ENCODE measurements at regions not wholly inside any gene's neighbourhood (a gene's known extent, or its start where the extent isn't known, plus 50 kb on each side); places are given as distances from the start of the nearest gene placed in this dataset.
"Not testable (repeated sequence)": the region's sequence is repeated elsewhere in the genome, so short reads cannot be mapped to it uniquely, and the experiment has no call there.

DNA sequence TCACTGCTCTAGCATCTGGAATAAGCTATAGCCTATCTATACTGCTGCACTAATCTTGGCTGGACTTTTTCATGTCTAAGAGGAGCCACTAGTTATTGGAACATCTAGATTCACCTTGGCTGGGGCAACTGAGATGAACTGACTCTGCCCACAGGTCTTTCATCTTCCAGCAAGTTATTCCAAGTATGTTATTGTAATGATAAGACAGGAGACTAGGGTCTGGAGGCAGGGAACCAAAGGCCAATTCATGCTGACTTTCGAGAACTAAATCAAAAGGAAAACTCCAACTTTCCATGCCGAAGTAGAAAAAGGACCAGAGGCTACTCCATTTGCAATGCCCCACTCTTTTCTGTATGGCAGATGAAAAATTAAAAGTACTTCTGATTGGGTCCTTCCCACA is 1243.0 kb upstream of the RAG2 start:
- no peak for DNase-seq (ENCODE audit: extremely low read depth in 1 of 2, low read depth in 1 of 2)

DNA sequence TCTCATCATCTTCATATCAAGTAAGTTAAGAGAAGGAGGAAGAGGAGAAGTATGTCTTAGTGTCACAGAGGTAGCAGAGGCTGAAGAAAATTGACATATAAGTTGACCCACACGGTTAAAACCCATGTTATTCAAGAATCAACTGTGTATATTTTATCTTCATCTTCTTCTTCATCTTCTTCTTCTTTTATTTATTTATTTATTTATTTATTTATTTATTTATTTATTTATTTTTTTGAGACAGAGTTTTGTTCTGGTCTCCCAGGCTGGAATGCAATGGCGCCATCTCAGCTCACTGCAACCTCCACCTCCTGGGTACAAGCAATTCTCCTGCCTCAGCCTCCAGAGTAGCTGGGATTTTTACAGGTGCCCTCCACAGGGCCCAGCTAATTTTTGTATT is 1242.3 kb upstream of the RAG2 start:
- DNase-seq (ENCODE audit: extremely low read depth in 1 of 2, low read depth in 1 of 2) = not testable (repeated sequence)

DNA sequence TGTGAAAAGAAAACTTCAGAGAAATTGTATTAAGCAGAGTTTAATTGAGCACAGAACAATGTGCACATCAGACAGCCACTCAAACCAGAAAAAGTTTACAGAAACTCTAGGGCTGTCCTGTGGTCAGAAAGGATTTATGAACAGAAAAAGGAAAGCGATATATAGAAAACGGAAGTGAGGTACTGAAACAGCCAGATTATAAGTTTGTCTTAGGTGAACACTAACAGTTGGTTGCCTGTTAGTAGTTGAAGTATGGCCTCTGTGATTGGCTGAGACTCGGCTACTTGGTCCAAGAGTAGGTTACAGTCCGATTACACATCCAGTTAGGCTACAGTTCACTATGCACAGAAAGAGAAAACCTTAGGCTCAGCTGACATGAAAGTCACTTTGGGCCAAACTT is 1232.5 kb upstream of the RAG2 start:
- DNase-seq (ENCODE audit: extremely low read depth in 1 of 2, low read depth in 1 of 2) = no peak

DNA sequence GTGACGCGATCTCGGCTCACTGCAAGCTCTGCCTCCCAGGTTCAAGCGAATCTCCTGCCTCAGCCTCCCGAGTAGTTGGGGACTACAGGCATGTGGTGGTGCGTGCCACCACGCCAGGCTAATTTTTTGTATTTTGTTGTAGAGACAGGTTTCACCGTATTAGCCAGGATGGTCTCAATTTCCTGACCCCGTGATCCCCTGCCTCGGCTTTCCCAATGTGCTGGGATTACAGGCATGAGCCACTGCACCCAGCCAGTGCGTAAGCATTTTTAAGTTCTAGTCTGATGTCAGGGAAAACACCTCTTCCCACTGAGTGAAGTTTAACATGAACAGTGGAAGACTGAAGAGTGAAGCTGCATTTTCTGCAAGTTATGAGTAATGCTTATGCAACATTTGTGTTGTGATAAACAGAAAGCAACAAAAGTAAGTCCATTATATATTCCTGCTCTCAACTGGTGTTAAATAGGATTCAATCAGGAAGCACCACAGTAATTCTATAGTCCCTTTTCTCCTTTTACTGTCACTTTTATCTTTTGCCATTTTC is 1219.8 kb upstream of the RAG2 start:
- no peak for DNase-seq (ENCODE audit: extremely low read depth in 1 of 2, low read depth in 1 of 2)

DNA sequence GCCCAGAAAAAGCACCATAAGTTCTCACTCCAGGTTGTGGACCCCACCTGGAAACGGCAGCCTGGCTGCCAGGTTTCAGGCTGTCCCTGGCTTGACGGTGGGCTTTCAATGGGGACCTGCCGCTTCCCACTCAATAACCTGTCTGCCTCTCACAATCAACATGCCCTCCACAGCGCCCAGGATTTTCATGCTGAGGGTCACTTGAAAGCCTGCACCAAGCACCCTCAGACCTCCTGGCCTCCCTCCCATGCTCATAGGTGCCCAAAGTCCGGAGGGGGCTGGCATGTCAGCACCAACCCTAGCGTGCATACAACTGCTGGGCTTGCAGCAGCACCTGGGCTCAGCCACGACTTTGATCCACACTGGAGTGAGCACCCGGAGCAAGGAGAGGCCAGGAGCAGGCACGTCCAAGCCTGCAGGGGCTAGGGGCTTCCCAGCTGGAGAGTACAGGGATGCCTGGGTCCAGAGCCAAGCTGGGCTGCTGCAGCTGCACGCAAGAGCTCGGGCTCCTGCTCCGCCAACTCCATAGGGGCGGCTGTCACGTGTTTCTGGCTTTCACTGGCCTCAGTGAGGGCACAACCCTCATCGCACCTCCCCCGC is 1214.3 kb upstream of the RAG2 start:
- no peak for DNase-seq (ENCODE audit: extremely low read depth in 1 of 2, low read depth in 1 of 2)

DNA sequence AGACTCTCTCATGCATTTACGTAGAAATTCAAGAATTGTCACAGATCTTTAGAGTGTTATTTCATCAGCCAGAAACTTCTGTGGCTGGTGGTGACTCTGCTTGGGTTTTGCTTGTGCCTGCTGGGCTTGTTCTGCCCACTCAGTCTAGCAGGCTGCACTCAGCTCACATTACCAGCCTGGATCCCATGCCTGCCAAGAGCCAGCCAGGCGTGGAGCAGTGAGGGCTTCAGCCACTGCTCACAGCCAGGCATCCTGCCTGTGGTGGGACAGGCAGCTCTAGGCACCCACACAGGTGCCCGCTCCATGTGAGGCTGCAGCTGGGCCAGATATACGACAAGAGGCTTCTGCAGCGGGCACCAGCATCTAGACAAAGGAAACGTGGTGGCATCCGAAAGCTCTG is 1213.3 kb upstream of the RAG2 start:
- DNase-seq (ENCODE audit: extremely low read depth in 1 of 2, low read depth in 1 of 2) = no peak

DNA sequence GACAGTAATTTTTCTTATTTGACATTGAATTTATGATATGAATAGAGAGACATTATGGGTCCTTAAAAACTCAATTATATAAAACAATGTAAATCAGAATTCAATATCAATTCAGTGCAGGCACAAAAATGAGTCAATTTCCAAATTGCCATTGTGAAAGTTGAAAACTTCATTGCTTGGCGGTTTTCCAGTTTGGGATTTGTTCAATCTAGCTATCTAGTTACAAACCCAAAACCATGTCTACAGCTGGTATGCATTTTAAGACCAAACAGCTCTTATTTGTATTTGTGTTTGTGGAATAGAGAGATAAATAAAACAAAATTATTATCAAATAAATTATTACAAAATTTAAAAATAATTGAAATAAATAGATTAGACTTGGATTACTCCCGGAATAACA is 1206.6 kb upstream of the RAG2 start:
- DNase-seq (ENCODE audit: extremely low read depth in 1 of 2, low read depth in 1 of 2) = no peak

DNA sequence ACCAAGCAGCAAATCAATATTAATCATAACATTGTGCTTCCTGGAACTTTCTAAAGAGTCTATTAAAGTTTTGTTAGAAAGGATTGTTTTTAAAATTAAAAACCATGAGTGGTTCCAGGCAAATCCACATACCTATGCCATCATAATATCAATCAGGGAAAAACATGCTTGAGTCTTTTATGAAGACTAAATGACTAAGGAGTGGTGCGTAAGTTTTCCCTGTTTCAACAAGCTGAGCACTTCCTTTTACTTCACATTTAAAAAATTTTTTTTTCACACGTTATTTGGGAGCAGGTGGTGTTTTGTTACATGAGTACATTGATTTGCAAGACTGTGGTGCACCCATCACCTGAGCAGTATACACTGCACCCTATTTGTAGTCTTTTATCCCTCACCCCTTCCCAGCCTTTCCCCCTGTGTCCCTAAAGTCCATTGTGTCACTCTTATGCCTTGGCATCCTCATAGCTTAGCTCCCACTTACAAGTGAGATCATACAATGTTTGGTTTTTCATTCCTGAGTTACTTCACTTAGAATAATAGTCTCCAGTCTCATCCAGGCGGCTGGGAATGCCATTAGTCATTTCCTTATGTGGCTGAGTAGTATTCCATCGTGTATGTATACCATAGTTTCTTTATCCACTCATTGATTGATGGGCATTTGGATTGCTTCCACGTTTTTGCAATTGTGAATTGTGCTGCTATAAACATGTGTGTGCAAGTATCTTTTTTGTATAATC is 1190.3 kb upstream of the RAG2 start:
- no peak for DNase-seq (ENCODE audit: extremely low read depth in 1 of 2, low read depth in 1 of 2)

DNA sequence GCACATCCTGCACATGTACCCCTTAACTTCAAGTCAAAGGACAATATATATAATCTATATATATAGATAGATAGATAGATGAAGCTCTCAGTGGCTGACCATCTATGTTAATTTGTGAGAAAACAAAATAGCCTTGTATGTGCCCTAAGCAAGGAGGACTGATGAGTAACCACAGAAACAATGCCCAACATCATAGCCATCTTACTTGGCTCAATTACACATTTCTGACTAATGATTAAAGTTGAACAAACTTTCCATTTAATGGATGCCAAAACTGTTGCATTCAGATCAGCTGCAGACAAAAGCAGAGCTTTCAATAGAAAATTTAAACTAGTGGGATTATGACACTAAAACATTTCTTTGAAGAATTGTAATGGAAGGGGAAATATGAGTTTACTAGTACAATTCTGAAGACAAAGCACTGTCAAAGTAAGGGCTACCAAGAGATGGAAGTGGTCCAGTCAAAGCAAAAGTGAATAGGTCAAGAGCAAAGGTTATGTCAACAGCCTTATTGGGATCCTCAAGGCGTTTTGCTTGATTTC is 1188.2 kb upstream of the RAG2 start:
- no peak for DNase-seq (ENCODE audit: extremely low read depth in 1 of 2, low read depth in 1 of 2)

DNA sequence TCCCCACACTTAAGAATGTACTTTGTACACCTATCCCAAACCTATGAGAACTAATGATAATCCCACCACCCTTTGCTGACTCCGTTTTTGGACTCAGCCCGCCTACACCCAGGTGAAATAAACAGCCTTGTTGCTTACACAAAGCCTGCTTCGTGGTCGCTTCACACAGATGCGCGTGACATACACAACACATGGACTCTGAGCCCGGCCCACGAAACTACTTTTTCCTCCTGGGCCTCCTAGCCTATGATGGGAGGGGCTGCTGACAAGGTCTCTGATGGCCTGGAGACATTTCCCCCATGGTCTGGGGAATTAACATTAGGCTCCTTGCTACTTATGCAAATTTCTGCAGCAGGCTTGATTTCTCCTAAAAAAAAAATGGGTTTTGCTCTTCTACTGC is 1176.4 kb upstream of the RAG2 start:
- DNase-seq (ENCODE audit: extremely low read depth in 1 of 2, low read depth in 1 of 2) = no peak

DNA sequence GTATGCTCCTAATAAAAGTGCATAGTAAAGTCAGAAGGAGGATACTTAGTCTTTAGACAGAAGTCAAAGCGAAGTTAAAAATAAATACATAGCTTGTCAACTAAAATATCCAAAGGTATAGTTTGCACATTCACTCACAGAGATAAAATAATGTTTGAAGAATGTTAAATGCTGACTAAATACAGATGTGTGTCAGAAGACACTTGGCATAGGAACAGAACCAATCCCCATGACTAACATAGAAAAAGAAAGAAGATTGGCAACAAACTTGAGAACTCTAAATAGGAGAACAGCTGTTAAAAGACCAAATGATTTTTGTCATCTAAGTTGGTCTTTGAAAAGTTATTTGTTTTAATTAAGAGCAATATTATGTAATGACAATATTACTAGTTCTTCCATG is 1172.1 kb upstream of the RAG2 start:
- no peak for DNase-seq (ENCODE audit: extremely low read depth in 1 of 2, low read depth in 1 of 2)

DNA sequence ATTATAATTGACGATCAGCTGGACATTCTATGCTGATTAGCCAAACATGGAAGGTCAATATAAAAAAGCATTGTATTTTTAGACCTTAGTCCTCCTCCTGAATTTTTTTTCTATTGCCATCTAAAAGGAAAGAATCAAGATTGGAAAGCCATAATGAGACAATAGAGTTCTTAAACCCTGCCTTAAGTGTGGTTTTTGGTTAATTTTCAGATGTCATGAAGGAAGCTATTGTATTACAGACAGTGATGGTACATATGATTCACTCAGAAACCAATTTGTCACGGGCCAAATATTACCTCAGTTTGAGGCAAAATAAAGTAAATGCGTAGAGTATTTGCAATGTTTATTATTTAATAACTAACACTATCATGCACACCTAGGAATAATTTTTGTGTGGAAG is 1164.0 kb upstream of the RAG2 start:
- no peak for DNase-seq (ENCODE audit: extremely low read depth in 1 of 2, low read depth in 1 of 2)

DNA sequence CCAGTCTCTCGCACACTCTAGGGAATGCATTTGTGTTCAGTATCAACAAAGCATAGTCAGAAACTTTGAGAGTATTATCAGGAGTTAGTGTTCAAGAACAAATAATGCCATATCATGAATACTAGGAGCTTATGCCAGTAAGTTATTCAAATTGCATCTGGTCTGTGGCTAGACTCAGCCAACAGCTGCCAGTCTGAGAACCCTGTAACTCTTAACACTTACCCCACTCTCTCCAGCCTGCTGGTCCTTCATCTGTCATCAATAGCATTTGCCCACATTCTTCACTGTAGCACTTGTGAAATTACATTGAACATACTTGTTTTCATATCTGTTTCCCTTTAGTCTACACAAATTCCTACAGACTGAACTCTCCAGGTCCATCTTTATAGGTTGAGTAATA is 1157.5 kb upstream of the RAG2 start:
- DNase-seq (ENCODE audit: extremely low read depth in 1 of 2, low read depth in 1 of 2) = no peak

DNA sequence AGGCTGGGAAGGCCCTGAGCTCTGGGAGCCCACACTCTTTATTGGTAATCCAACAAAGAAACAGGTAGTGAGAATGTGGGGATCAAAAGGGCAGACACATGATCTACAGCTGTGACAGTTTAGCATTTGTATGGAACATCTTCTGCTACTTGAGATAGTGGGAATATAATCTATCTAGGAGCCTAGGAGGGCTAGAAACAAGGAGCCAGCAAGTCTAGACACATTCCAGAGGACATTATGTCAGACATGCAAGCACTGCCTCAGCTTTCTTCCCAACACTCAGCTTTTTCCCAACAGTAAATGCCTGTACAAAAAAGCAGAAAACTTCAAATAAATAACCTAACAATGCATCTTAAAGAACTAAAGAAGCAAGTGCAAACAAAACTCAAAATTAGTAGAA is 1150.6 kb upstream of the RAG2 start:
- no peak for DNase-seq (ENCODE audit: extremely low read depth in 1 of 2, low read depth in 1 of 2)

DNA sequence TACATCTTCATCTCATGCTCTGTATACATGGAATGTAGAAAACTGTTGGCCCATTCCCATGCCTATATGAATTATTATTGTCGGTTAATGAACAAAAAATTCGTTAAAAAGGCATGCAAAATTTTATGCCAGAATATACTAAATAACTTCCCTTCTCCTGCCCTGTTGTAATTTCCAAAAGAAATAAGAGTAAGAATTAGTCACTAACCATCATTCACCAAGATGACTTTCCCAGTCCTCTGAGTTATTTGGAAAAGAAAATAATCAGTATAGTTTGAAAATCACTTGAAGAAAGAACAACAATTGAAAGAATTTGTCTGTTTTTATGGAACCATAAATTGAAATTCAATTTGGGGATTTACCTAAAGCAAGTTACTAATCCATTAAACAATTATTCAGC is 1149.1 kb upstream of the RAG2 start:
- no peak for DNase-seq (ENCODE audit: extremely low read depth in 1 of 2, low read depth in 1 of 2)

DNA sequence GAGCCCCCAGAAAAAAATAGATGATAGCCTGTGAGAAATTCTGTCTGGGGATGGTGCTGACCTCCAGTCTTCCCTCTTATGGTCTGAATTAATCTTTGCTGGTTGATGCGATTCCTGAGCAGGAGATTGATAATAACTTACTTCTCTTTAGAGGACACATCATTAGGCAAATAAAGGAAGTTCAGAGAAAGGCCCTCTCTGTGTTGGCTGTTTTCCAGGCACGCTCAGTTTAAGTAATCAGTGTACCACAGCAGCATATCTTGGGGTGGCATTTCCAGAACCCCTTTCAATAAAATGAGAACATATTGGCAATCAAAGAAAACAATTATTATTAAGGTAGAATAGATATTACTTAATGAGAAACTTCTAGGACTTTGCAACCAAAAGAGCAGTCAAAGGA is 1129.3 kb upstream of the RAG2 start:
- DNase-seq (ENCODE audit: extremely low read depth in 1 of 2, low read depth in 1 of 2) = no peak

DNA sequence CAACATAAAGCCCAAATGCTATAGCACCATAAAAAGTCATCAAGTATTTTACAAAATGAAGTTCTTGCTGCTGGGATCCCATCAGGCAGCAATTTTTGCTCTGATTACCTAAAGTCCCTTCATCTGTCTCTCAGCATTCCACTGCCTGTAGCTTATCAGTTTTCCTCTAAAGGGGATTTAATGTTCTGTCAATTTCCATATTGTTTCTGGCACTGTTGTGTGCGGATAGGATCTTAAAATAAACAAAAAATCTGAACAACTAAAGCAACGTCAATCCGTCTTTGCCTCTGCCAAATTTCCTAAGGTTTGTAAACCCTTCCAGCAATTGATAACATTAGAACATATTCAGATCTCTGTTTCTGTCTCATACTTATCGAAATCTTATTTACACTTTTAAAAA is 1126.3 kb upstream of the RAG2 start:
- DNase-seq (ENCODE audit: extremely low read depth in 1 of 2, low read depth in 1 of 2) = no peak

DNA sequence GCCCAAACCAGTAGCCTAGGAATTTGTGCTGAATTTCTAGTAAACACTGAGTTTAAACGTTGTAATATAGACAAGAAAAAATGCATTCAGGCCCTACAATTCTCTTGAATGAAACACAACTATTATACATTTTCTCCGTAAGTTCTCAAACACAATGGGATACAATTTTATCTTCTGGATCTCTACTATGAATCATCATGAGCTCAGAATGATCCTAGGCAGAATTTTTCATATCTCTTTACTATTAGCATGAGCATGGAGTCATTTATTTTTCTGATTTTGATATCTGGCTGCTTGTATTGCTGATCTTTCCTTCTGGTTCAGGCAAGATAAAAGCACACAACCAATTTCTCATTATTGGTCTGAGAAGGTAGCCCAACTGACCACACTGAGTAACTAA is 1123.4 kb upstream of the RAG2 start:
- DNase-seq (ENCODE audit: extremely low read depth in 1 of 2, low read depth in 1 of 2) = no peak

DNA sequence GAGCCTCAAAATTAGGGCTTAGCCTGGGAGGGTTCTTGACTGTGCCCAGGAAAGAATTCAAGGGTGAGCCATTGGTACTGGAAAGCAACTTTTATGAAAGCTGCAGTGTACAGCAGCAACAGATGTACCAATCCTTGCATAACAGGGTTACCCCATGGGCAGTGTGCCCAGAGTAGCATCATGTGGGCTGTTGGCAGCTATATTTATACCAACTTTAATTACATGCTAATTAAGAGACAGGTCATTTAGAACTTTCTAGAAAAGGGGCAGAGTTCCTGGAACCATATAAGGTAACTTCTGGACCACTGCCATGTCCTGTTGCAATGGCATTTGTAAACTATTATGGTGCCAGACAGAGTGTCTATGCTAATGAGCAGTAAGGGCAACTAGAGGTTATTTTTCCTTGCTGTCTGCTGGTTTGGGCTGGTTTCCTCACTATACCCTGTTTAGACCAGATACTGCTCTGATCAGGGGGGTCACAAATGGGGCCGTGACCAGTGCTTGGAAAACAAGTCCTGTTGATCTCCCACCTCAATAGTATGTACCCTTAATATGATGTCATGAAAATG is 1120.5 kb upstream of the RAG2 start:
- DNase-seq (ENCODE audit: extremely low read depth in 1 of 2, low read depth in 1 of 2) = no peak

DNA sequence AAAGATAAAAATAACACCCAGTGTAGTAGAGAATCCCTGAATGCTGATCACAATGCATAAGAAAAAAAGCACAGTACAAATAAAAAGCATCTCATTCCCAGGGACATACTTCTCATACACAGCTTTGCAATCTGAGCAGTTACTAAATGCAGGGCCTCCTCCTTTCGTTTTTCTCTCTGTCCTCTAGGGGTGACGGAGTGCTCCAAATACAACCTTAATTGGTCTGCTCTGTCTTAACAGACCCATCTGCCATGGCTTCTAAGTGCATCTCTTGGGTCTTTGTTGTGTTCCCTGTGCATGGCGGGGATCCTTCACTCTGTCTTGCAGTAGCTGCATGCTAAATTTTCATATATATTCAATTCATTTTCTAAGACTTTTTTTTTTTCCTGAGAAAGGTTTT is 1114.2 kb upstream of the RAG2 start:
- no peak for DNase-seq (ENCODE audit: extremely low read depth in 1 of 2, low read depth in 1 of 2)

DNA sequence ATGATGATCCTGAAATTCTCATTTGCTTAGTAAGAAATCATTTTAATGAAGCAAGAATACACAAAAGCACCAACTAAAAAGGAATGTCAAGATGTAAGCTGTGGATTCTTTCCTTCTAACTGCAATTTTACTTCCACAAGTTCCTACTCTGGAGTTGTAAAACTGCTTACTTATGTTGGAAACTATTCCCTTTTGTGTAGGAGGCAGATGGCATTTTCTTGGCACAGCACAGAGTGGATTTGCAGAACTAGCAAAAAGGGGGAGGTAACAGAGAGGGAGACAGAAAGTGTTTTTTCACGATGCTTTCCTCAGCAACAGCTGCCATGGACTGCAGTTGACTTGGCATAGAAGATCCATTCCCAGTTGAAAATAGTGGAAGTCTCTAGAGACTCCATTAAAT is 1112.0 kb upstream of the RAG2 start:
- no peak for DNase-seq (ENCODE audit: extremely low read depth in 1 of 2, low read depth in 1 of 2)

DNA sequence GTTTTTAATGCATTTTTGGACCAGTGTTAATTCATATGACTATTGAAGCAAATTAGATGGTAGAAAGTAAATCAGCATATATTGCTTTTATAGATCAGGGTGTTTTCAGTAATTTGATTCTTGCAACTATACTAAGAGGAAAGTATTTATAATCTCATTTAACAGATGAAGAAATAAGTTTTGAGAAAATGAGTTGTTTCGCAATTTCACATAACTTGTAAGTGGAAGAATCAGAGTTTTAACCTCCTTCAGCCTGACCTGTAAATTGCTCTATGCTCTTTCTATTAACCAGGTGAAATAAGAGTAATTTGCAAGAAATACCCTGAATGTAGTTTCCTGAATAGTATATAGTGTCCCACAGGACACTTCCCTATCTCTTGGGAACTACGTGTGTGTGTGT is 1106.8 kb upstream of the RAG2 start:
- no peak for DNase-seq (ENCODE audit: extremely low read depth in 1 of 2, low read depth in 1 of 2)

All from stimulated activated CD8-positive, alpha-beta memory T cell treated with anti-CD3 and anti-CD28 coated beads, Interleukin-7, amount 100 ng/mL, for 48 hours (primary cell).